Mesendoderm (in vitro differentiated cells): ENCODE measurements at regions not wholly inside any gene's neighbourhood (a gene's known extent, or its start where the extent isn't known, plus 50 kb on each side); places are given as distances from the start of the nearest gene placed in this dataset. TPM values are rescaled to one million over a fixed set of nuclear protein-coding genes. Genes with fewer than 3 reads are reported as not detected.

Source experiments
- DNase-seq: peaks from one replicate; pipeline ENCODE4 v3.0.0; 2013
- H2AK5ac ChIP-seq: 2 replicates; pipeline ENCODE4 v1.6.1; 2013; ENCODE audit warnings: low read length, inconsistent platforms
- H2BK120ac ChIP-seq: 2 replicates; pipeline ENCODE4 v1.6.1; 2013; ENCODE audit warnings: low read depth, mild to moderate bottlenecking, low read length, moderate library complexity, mixed read lengths
- H2BK15ac ChIP-seq: replicated peaks from 2 replicates; pipeline ENCODE4 v1.6.1; 2013; ENCODE audit warnings: low read depth, mild to moderate bottlenecking, moderate library complexity
- H2BK5ac ChIP-seq: 2 replicates; pipeline ENCODE4 v1.6.1; 2013; ENCODE audit warnings: low read length, inconsistent platforms
- H3K18ac ChIP-seq: 2 replicates; pipeline ENCODE4 v1.6.1; 2013; ENCODE audit warnings: mild to moderate bottlenecking, low read length, mixed read lengths
- H3K23ac ChIP-seq: one replicate; pipeline ENCODE4 v1.6.1; 2013; ENCODE audit warnings: low read length
- H3K27ac ChIP-seq: 2 replicates; pipeline ENCODE4 v1.5.1; 2013; ENCODE audit warnings: low read depth, mild to moderate bottlenecking, inconsistent platforms, low read length, moderate library complexity
- H3K27me3 ChIP-seq: 2 replicates; pipeline ENCODE4 v1.6.1; 2013; ENCODE audit warnings: low read length, control low read depth, mild to moderate bottlenecking, inconsistent platforms; ENCODE audit not compliant: insufficient read depth, poor library complexity
- H3K36me3 ChIP-seq: 2 replicates; pipeline ENCODE4 v1.6.1; 2013; ENCODE audit warnings: low read length, inconsistent platforms; ENCODE audit not compliant: control insufficient read depth, insufficient read depth
- H3K4ac ChIP-seq: one replicate; pipeline ENCODE4 v1.6.1; 2013; ENCODE audit warnings: low read depth, mild to moderate bottlenecking, low read length, moderate library complexity
- H3K4me1 ChIP-seq: 2 replicates; pipeline ENCODE4 v1.6.1; 2013; ENCODE audit warnings: low read depth, low read length, inconsistent platforms; ENCODE audit not compliant: control insufficient read depth
- H3K4me2 ChIP-seq: 2 replicates; pipeline ENCODE4 v1.6.1; 2013; ENCODE audit warnings: low read length
- H3K4me3 ChIP-seq: 2 replicates; pipeline ENCODE4 v1.5.1; 2013; ENCODE audit warnings: mild to moderate bottlenecking, low read length
- H3K56ac ChIP-seq: one replicate; pipeline ENCODE4 v1.6.1; 2013; ENCODE audit warnings: low read length
- H3K79me1 ChIP-seq: 2 replicates; pipeline ENCODE4 v1.6.1; 2013; ENCODE audit warnings: low read length, inconsistent platforms
- H3K79me2 ChIP-seq: 2 replicates; pipeline ENCODE4 v1.6.1; 2013; ENCODE audit warnings: mild to moderate bottlenecking, low read length; ENCODE audit not compliant: control insufficient read depth, insufficient read depth
- H3K9ac ChIP-seq: 2 replicates; pipeline ENCODE4 v1.6.1; 2013; ENCODE audit warnings: low read length, inconsistent platforms
- H4K5ac ChIP-seq: one replicate; pipeline ENCODE4 v1.6.1; 2013; ENCODE audit warnings: low read length
- H4K8ac ChIP-seq: one replicate; pipeline ENCODE4 v1.6.1; 2013; ENCODE audit warnings: low read depth, mild to moderate bottlenecking, control low read depth, low read length, moderate library complexity
- WGBS: extraction: QIAGEN DNeasy Blood & Tissue Kit; methylation state at CpG from one replicate; pipeline ENCODE4 v1.1.7; 2013; ENCODE audit warnings: low lambda C conversion rate, missing lambda C conversion rate; ENCODE audit not compliant: insufficient coverage; ENCODE audit errors: extremely low coverage; 5-methylcytosine and 5-hydroxymethylcytosine counted together
- small RNA-seq: library from polyadenylated mRNA; stranded (forward); fragments of <200 nt; extraction: miRNeasy Mini kit (QIAGEN cat#:217004); gene quantifications from one replicate; pipeline ENCODE3, GENCODE V24; 2013; ENCODE audit not compliant: insufficient read depth

GRCh38 chr14:92264195-92264594 is 58.8 kb upstream of the SLC24A4 start:
- H3K79me1 ChIP-seq: no peaks in the 10 kb centered on the region
- H3K27ac ChIP-seq: no peak overlapping the region
- H3K23ac ChIP-seq: no peak overlapping the region
- H3K4me1 ChIP-seq: no peaks in the 10 kb centered on the region
- H2BK120ac ChIP-seq: no peak overlapping the region
- H3K9ac ChIP-seq: no peak overlapping the region
- H4K8ac ChIP-seq: no peak overlapping the region
- no peak overlapping the region for H2BK5ac ChIP-seq
- no peaks in the 10 kb centered on the region for H3K79me2 ChIP-seq
- H3K4me3 ChIP-seq: no peak overlapping the region
- no peaks in the 10 kb centered on the region for H3K36me3 ChIP-seq
- H3K27me3 ChIP-seq: no peaks in the 10 kb centered on the region
- no peak overlapping the region for H2AK5ac ChIP-seq
- H3K18ac ChIP-seq: no peak overlapping the region
- no peak for DNase-seq
- WGBS: no CpG with 5 or more reads among the region's 7 CpGs
- no peak overlapping the region for H3K4ac ChIP-seq
- H3K56ac ChIP-seq: no peak overlapping the region
- H3K4me2 ChIP-seq: no peak overlapping the region
- H2BK15ac ChIP-seq: no peak overlapping the region
- no peak overlapping the region for H4K5ac ChIP-seq

GRCh38 chr14:92266216-92266615 is 56.7 kb upstream of the SLC24A4 start:
- no peak overlapping the region for H3K4me2 ChIP-seq
- no peaks in the 10 kb centered on the region for H3K36me3 ChIP-seq
- H3K4me3 ChIP-seq: no peak overlapping the region
- DNase-seq: no peak
- no peak overlapping the region for H3K4ac ChIP-seq
- no peak overlapping the region for H2AK5ac ChIP-seq
- no CpG with 5 or more reads among the region's 10 CpGs for WGBS
- H2BK120ac ChIP-seq: no peak overlapping the region
- no peaks in the 10 kb centered on the region for H3K79me2 ChIP-seq
- no peak overlapping the region for H3K18ac ChIP-seq
- H3K79me1 ChIP-seq: no peaks in the 10 kb centered on the region
- H2BK15ac ChIP-seq: no peak overlapping the region
- no peaks in the 10 kb centered on the region for H3K4me1 ChIP-seq
- H2BK5ac ChIP-seq: no peak overlapping the region
- no peak overlapping the region for H3K9ac ChIP-seq
- no peak overlapping the region for H3K56ac ChIP-seq
- no peak overlapping the region for H3K27ac ChIP-seq
- no peaks in the 10 kb centered on the region for H3K27me3 ChIP-seq
- no peak overlapping the region for H4K8ac ChIP-seq
- no peak overlapping the region for H3K23ac ChIP-seq
- no peak overlapping the region for H4K5ac ChIP-seq

Small RNAs in the stretch of these regions (small RNA-seq; reads per million reads assigned to genes)
- gene RNU6-366P: not detected
